ENCODE measurements at regions not wholly inside any gene's neighbourhood (a gene's known extent, or its start where the extent isn't known, plus 50 kb on each side); places are given as distances from the start of the nearest gene placed in this dataset.

DNA sequence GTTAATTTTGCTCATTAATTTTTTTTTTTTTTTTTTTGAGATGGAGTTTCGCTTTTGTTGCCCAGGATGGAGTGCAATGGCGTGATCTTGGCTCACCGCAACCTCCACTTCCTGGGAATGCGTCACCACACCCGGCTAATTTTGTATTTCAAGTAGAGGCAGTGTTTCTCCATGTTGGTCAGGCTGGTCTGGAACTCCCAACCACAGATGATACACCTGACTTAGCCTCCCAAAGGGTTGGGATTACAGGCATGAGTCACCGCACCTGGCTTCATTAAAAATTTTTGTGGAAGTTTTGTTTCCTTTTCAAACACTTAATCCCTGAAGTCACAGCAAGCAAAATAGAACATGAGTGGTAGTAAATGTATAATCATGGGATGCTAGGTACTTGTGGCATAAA is 857.2 kb upstream of the PHF14 start:
- 91 to 96% (median 94%) methylated on average over 6 of the region's 6 CpGs for WGBS, 5 donors
- no peak for DNase-seq
- intact Hi-C loops (cut with DNase I; ENCODE audit: low total_unique reads): no loop called here
- Histone ChIP-seq H3K9me3 (no peaks in the 10 kb centered on the region), H3K36me3 (no peaks in the 10 kb centered on the region), H3K27me3 (no peaks in the 10 kb centered on the region), H3K27ac (no peak overlapping the region), H3K4me1 (no peaks in the 10 kb centered on the region), H3K4me3 (no peak overlapping the region)
- TF ChIP-seq POLR2AphosphoS5 (IDR thresholded peaks at IDR 0.05): no peak
- TF ChIP-seq, protein P1, sequence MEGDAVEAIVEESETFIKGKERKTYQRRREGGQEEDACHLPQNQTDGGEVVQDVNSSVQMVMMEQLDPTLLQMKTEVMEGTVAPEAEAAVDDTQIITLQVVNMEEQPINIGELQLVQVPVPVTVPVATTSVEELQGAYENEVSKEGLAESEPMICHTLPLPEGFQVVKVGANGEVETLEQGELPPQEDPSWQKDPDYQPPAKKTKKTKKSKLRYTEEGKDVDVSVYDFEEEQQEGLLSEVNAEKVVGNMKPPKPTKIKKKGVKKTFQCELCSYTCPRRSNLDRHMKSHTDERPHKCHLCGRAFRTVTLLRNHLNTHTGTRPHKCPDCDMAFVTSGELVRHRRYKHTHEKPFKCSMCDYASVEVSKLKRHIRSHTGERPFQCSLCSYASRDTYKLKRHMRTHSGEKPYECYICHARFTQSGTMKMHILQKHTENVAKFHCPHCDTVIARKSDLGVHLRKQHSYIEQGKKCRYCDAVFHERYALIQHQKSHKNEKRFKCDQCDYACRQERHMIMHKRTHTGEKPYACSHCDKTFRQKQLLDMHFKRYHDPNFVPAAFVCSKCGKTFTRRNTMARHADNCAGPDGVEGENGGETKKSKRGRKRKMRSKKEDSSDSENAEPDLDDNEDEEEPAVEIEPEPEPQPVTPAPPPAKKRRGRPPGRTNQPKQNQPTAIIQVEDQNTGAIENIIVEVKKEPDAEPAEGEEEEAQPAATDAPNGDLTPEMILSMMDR (IDR thresholded peaks at IDR 0.05): no peak
- no peak for TF ChIP-seq POLR2A (IDR thresholded peaks at IDR 0.05)
- no peak for TF ChIP-seq EP300 (IDR thresholded peaks at IDR 0.05)

DNA sequence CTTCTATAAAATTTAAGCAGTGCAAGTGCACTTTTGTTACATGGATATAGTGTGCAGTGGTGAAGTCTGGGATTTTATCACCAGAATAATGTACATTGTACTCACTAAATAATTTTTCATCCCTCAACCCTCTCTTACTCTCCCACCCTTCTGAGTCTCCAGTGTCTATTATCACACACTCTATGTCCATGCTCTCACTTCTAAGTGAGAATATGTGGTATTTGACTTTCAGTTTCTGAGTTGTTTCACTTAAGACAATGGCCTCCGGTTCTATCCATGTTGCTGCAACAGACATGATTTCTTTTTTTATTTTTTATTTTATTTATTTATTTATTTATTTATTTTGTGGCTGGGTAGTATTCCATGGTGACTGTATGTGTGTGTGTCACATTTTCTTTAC is 855.9 kb upstream of the PHF14 start:
- intact Hi-C loops (cut with DNase I; ENCODE audit: low total_unique reads): no loop called here
- 76 to 94% (median 85%) methylated on average over 1 of the region's 1 CpG for WGBS, 5 donors
- TF ChIP-seq EP300 (IDR thresholded peaks at IDR 0.05) (no peak), POLR2A (IDR thresholded peaks at IDR 0.05) (no peak), POLR2AphosphoS5 (IDR thresholded peaks at IDR 0.05) (no peak)
- TF ChIP-seq, protein P1 (IDR thresholded peaks at IDR 0.05): no peak

DNA sequence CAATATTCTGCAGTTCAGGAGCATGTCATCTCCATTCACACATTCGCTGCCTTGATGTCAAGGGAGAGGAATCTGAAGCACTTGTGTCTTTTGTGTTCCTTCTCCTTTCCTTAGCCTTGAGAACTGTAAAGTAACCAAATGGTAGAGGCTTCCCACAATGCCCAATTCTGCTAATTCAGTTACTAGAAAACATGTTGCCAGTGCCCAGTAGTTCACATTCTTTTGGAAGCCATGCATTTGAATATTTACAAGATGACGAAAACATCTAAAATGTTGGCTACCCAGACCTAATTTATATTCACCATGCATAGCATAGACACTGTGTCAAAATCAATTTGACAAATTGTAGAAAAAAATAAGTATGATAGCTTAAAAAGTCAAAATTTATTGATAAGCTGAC is 852.7 kb upstream of the PHF14 start:
- Histone ChIP-seq H3K27ac (no peak overlapping the region), H3K4me1 (peaks cover 0 to 9% (median 0%) of the 10 kb centered on the region in 4 donors), H3K36me3 (no peaks in the 10 kb centered on the region), H3K9me3 (no peaks in the 10 kb centered on the region), H3K27me3 (no peaks in the 10 kb centered on the region), H3K4me3 (no peak overlapping the region)
- 87 to 93% (median 92%) methylated on average over 2 of the region's 2 CpGs for WGBS, 5 donors
- intact Hi-C loops (cut with DNase I; ENCODE audit: low total_unique reads): no loop called here
- DNase-seq: no peak
- TF ChIP-seq POLR2AphosphoS5 (IDR thresholded peaks at IDR 0.05): no peak
- TF ChIP-seq, protein P1 (IDR thresholded peaks at IDR 0.05): no peak
- TF ChIP-seq POLR2A (IDR thresholded peaks at IDR 0.05): no peak
- TF ChIP-seq EP300 (IDR thresholded peaks at IDR 0.05): no peak

More for the DNA sequence above, 855.9 kb upstream of the PHF14 start:
- Histone ChIP-seq H3K27ac (no peak overlapping the region), H3K36me3 (no peaks in the 10 kb centered on the region), H3K4me1 (peaks cover 0 to 9% (median 0%) of the 10 kb centered on the region in 4 donors), H3K27me3 (no peaks in the 10 kb centered on the region), H3K9me3 (no peaks in the 10 kb centered on the region), H3K4me3 (no peak overlapping the region)
- no peak for DNase-seq

DNA sequence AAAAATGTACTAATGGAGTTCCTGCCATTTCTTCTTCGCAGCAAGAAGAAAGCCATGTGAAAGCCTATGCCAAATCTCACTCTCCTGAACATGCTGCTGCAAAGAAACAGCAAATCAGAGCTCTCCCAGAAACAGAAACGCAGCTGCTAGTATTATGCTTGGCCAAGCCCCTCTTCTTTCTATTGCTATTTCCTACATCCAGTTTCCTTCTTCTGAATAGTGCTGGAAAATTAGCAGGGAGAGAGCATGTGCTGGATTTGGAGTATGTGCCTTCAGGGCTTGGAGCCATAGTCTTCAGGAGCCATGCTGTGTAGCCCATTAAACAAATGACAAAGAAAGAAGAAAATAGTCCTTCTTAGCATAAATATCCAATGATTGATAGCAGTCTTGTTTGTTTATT is 852.0 kb upstream of the PHF14 start:
- no peak for TF ChIP-seq EP300 (IDR thresholded peaks at IDR 0.05)
- no peak for TF ChIP-seq POLR2AphosphoS5 (IDR thresholded peaks at IDR 0.05)
- TF ChIP-seq POLR2A (IDR thresholded peaks at IDR 0.05): no peak
- TF ChIP-seq, protein P1 (IDR thresholded peaks at IDR 0.05): no peak
- no peaks in the 10 kb centered on the region for H3K9me3 ChIP-seq
- DNase-seq: peak in 1 of 2 donors; percentile 41
- H3K4me1 ChIP-seq: peaks cover 0 to 9% (median 0%) of the 10 kb centered on the region in 4 donors
- H3K4me3 ChIP-seq: no peak overlapping the region
- WGBS, 5 donors: 48 to 73% (median 62%) methylated on average over 2 of the region's 2 CpGs
- no peaks in the 10 kb centered on the region for H3K36me3 ChIP-seq
- H3K27ac ChIP-seq: no peak overlapping the region
- H3K27me3 ChIP-seq: no peaks in the 10 kb centered on the region
- intact Hi-C loops (cut with DNase I; ENCODE audit: low total_unique reads): no loop called here
